GM21825 (cell line): ENCODE measurements at regions not wholly inside any gene's neighbourhood (a gene's known extent, or its start where the extent isn't known, plus 50 kb on each side); places are given as distances from the start of the nearest gene placed in this dataset.
"Not testable (repeated sequence)": the region's sequence is repeated elsewhere in the genome, so short reads cannot be mapped to it uniquely, and the experiment has no call there.

Experiments
- ATAC-seq: cut with Tn5 transposase; IDR thresholded peaks from one replicate; pipeline ENCODE4 v1.9.1; 2021; ENCODE audit warnings: mild to moderate bottlenecking, moderate library complexity; ENCODE audit not compliant: unreplicated experiment

DNA sequence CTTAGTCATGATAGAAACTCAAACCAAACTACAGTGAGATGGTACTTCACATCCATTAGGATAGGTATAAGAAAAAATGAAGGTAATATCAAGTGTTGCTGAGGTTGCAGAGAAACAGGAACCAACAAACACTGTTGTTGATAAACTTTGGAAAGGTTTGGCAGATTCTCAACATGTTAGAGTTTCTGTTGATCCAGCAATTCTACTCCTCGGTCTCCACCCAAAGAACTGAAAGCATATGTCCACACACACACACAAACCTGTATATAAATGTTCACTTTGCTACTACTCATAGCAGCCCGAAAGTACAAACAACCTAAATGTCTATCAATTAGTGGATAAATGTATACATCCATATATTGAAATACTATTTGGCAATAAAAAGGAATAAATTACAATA lies 128.3 kb upstream of the CARMIL1 start:
- ATAC-seq = no peak

DNA sequence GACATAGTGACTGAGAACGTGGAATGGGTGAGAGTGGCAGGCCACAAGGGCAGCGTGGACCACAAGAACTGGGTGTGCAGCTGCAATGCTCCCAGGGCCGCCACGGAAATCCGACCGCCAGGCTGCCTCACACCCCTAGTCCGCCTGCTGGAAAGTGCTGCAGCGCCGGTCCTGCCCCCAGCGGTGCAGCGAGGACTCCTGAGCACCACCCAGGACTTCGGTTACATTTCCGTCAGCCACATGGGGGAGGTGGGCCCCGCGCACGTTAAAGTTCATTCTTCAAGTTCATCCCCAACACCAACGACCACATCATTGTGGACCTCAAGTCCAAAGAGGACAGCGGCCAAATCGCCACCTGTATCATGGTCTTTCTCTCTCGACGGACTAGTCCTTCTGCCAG lies 126.1 kb upstream of the CARMIL1 start:
- ATAC-seq = no peak

DNA sequence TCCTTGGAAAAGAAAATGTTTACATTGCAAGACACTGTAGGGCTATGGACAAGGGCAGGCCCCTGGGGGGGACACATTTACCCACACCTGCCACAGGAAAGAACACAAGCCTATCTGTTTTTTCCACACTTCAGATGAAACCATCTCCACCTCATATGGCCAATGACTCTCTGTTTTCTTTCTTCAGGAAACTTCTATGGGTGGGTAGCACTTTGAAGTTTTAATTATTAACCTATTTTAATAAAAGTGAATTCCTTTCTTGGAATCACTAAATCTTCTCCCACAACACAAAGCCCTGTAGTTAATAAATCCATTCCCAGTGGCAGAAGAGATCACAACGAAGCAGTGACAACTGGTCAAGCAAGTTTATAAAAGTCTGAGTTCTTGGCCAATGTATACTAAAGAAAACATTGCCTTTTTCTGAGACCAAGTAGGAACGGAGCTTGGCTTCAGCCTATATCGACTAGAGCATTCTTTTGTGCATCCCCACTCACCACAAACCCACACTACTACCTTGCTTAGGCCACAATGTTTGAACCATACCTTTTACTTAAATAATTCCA lies 125.1 kb upstream of the CARMIL1 start:
- ATAC-seq = no peak

DNA sequence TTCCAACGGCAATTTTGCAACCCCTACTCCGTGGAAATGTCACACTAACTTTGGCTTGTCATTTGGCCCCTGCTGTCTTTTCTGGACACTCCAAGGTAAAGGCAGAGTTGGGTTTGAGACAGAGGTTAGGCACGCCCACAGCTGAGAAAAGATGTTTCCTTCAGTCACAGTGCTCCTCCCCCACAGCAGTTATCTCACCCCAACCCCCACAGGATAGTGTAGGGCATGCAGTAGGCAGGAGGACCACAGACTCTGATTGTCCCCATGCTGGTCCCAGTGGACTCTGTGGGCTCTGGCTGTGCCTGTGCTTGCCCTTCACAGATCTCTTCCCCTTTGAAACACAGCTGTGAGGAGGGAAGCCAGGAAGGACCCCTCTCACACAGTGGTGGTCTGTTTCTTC lies 124.0 kb upstream of the CARMIL1 start:
- ATAC-seq = no peak

DNA sequence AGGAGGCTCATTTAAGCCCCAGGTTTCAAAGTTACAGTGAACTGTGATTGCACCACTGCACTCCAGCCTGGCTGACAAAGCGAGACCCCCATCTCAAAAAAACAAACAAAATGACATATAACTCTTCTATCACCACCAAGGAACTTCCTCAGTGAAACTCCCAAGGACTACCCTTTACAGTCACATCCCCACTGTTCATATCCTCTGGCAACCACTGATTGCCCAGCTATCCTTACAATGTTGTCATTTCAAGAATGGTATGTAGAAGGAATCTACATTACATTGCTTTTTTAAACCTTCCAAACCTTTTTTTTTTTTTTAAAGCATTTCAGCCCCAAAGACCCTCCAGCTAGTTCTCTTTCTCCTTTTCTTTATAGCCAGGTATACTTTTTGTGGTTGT lies 123.1 kb upstream of the CARMIL1 start:
- ATAC-seq = no peak

DNA sequence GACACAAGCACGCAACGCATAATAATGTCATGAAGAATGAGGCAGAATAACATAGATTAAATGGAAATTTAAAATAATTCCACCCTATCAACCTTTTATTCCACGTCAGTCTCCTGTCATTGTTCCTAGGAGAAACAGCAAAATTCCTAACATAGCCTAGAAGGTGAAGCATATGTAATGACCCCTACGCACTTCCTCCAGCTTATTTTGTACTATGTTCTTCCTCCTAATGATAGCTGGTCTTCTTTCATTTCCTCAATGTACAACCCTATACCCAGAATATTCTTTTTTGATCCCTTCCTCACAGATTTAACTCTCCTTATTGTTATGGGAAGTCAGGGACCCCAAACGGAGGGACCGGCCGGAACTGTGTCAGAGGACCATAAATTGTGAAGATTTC lies 122.0 kb upstream of the CARMIL1 start:
- ATAC-seq = no peak

DNA sequence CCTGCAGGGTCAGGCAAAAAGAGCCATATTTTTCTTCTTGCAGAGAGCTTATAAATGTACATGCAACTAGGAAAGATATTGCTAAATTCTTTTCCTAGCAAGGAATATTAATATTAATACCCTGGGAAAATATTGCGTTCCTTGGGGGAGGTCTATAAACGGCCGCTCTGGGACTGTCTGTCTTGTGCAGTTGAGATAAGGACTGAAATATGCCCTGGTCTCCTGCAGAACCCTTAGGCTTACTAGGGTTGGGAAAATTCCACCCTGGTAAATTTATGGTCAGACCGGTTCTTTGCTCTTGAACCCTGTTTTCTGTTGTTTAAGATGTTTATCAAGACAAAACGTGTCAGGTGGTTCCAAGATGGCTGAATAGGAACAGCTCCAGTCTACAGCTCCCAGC lies 121.3 kb upstream of the CARMIL1 start:
- ATAC-seq = no peak

DNA sequence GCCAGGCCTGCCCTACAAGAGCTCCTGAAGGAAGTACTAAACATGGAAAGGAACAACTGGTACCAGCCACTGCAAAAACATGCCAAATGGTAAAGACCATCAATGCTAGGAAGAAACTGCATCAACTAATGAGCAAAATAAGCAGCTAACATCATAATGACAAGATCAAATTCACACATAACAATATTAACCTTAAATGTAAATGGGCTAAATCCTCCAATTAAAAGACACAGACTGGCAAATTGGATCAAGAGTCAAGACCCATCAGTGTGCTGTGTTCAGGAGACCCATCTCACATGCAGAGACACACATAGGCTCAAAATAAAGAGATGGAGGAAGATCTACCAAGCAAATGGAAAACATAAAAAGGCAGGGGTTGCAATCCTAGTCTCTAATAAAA lies 119.0 kb upstream of the CARMIL1 start:
- ATAC-seq = not testable (repeated sequence)

DNA sequence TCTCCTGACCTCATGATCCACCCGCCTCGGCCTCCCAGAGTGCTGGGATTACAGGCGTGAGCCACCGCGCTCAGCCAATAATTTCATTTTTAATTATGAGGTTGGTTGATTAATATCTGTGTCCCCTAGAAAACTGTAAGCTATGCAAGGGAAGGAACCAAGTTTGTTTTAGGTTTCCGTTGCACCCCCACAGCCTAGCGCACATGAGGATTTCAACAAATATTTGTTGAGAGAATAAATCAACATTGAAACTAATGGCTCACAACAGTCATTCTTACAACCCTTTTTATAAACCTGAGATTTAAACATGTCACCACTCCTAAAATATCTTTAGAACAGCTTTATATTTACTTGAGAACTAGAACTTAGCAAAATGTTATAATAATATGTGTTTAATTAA lies 114.0 kb upstream of the CARMIL1 start:
- no peak for ATAC-seq

DNA sequence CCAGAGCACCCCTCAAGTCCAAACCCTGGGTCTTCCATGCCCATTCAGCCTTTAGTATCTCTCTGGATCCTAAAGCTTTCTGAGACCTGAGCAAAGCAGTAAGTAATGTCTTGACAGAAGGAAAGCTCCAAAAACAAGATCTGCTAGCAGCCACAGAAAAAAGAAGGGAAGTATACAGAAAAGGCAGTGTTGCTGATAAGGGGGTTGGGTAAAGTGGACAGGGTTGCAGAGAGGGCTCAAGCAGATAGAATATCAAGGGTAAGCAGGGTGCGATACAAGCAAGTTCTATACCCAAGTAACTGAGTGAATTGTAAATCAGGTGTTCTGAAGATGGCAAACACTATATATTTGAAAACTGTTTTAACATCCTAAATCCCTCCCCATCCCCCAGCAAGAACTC lies 113.4 kb upstream of the CARMIL1 start:
- ATAC-seq = no peak

DNA sequence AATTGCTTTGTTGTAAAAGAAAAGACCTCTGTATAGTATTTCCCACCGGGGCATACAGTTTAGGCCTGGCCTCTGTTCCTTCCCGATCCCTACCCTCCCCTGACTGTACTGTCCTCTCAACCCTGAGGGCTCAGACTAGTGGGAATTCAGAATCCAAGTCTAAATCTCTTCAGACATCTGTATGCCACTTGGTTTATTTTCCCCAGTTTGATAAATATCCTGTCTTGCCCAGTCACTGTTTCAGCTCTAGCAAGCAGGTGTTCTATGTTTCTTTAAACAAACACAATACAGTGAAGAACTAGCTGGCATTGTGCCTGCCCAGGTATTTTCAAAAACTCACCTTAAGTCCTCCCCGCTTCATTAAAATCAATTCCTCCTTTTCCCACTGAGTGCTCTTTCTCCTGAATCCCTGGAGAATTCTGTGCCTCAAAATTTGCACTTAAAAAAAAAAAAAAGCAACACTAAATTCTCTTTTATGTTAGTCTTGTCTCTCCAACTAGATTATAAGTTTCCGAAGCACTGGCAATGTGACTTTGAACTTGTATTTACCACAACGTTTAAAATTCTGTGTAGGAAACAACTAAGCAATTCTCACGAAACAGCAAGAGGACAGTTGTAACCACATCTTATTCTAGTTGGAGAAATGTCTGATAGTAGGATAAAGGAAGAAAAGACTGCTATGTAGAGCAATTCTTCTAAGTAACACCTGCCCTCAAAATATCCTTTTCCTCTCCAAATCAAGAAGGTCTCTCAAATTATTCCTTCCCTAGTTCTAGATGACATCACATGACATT lies 112.0 kb upstream of the CARMIL1 start:
- ATAC-seq = no peak

DNA sequence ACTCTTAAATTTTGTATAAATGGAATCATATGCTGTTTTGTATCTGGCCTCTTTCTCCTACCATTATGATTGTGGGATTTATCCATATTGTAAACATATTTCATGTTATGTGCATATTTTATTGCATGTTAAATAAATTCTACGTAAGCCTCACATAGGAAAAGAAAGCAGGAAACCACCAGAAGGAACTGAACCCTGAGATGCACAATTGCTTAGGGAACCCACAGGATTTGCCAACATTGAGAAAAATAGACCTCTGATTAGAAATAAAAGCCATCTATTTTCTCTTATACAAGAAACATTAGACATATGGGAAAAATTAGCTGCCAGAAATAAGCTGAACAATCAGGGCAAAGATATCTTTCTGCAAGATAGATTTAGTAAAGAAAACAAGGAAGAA lies 111.2 kb upstream of the CARMIL1 start:
- no peak for ATAC-seq

DNA sequence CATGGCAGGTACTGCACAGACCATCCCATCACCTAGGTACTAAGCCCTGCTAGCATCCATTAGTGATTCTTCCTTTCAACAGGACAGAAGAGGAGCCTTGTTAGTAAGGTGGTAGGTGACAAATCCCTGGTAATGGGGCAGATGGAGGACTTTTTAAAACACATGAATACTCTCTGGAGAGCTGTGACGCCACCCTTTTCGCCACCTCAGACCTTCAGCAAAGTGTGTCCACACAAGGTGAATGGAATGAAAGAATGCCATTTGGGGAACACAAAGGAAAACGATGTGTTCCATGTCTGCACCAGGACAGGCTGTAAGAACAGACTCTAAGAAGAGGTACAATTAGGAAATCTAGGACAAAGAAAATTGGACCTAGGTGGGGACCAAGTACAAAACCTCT lies 110.5 kb upstream of the CARMIL1 start:
- no peak for ATAC-seq

DNA sequence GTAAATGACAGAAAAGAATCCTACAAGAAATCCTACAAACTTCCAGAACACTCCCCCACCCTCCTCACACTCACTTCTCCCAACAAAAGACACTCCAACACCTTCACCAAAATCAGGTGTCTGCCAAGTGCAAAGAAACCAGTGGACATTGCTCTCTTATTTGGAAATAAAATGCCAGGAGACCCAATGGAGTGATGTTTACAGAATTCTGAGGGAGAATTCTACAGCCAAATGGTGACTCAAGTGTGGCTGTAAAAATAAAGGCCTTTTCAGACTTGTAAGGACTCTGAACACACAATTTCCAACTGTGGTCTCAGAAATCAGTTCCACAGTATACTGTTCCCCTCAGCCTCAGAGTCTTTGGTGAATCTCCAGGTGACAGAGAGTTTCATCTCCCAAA lies 109.6 kb upstream of the CARMIL1 start:
- no peak for ATAC-seq

DNA sequence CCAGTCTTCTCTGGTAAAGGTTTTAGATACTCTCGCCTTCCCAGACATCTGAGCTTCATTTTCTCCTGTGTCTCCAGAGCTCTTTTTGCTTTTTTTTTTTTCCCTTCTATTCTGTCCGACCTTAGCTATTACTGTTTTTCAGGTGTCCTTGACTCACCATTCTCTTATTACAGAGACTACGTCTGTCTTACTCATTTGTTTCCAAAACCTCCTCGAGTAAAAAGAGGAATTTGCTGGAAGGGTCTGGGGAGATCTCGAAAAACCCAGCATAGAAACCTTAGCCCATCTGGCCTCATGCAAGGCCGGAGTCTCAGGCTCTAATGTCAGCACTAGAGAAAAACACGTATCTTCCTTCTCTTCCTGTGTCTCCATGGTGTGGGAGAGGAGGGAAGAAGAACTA lies 109.2 kb upstream of the CARMIL1 start:
- ATAC-seq = no peak

DNA sequence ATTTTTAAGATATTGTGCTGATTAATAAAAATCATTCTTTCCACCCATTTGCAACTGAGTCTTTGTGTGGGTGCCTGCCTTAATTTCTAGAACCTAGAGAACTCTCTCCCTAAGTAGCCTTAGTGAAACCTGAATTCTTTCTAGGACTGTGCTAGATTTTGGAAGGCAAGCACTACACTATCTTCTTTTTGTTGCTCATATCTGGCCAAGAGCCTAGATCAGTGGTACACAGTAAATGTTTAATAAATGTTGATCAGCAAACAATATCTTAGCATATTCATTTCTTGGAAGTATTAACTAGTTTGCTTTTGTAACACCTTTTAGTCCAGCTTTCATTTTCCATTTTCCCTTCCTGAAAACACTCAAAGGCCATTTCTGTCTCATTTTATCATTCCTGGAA lies 108.5 kb upstream of the CARMIL1 start:
- ATAC-seq = no peak

DNA sequence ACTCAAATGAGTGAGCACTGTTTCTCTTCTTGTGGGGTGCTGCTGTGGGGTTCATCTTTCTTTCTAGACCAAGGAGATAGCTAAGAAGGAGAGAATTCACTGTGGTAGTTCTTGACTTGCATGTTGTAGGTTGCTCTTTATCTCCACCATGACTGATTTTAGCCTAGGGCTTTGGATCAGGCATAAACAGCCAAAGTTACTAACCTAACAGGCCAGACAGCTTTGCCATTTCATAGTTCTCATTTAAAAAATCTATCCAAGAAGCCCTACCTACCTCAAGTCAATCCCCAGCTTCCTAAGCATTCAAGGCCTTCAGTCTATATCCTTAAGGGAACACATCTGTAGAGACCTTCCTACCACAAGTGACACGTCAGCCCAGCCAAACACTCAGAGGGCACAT lies 107.9 kb upstream of the CARMIL1 start:
- no peak for ATAC-seq

DNA sequence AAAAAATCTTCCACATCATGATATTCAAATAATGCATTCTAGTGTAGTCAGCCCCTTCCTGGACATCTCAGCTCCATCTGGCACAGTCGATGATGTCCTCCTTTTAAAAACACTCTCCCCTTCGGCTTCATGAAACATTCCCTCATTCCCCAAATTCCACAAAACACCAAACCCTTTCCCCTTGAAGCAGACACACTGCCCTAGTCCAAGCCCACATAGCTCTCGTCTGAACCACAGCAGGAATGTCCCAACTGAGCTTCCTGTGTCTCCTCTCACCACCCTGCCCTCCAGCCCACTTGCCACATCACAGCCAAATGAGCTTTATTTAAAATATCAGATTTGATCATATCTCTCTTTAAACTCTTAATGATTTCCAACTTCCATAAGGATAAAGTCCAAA lies 106.4 kb upstream of the CARMIL1 start:
- no peak for ATAC-seq

DNA sequence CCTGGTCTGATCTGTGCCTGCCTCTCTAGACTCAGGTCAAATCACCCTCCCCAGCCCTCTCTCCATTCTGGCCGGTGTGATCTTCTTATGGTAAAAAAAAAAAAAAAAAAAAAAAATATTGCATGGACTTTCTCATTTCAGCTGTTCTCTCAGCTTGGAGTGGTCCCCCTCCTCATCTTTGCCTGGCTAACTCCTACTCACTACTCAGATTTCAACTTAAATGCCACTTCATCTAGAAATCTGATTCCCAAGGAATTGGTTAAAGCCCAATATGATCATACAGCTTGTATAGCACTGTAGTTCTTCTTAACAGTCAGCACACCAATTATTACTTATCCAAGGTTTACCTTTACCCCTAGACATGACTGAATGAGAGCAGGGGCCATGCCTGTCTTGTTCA lies 105.9 kb upstream of the CARMIL1 start:
- no peak for ATAC-seq

DNA sequence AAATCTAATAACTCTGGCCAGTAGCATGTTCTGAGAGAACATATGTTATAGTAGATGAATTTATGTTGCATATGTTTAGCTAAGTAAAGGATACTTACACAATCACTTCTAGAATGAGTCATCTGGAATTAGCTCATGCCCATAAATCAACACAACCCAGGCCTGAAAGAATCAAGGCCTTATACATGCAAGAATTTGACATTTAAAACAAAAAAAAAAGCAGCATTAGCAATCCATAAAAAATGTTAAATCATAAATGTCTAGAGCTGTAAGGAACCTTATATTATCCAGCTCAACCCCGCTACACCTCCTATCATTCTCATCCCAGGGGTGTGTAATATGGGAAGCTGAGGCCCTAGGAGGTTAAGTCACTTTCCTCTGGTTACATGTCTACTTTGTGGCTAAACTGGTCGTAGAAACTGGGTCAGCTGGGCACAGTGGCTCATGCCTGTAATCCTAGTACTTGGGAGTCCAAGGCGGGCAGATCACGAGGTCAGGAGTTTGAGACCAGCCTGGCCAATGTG lies 105.2 kb upstream of the CARMIL1 start:
- ATAC-seq = no peak

DNA sequence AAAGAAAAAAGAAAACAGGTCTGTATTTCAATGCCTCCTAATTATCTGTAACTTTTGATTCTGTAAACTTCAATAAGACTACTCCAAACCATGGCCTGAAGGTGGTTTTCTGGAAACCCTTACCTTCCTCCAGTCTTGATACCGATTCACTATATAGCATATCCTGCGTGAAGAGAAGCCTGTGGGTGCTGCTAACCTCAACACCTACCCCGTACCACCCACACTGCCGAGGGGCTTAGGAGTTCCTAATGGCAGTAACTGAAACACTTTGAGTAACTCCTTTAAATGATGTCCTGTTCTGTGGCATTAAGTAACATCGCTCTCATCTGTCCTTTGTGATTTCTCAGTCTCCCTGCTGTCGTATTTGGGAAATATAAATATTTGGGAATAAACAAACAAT lies 104.5 kb upstream of the CARMIL1 start:
- ATAC-seq = no peak

DNA sequence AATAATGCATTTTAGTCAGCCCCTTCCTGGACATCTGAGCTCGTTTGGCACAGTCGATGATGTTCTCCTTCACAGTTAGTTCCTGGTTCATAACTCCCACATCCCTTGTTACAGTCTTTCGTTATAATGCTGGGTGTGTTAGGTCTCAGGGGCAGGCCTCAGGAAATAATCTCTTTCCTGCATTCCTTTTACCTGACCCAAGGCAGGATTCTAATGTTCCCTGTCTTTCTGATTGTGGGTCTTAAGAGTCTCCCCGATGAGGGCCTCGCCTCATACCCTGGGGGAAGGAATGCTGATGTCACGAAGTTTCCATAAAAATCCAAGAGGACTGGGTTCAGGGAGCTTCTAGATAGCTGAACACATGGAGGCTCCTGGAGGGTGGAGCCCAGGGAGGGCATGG lies 104.0 kb upstream of the CARMIL1 start:
- ATAC-seq = no peak

DNA sequence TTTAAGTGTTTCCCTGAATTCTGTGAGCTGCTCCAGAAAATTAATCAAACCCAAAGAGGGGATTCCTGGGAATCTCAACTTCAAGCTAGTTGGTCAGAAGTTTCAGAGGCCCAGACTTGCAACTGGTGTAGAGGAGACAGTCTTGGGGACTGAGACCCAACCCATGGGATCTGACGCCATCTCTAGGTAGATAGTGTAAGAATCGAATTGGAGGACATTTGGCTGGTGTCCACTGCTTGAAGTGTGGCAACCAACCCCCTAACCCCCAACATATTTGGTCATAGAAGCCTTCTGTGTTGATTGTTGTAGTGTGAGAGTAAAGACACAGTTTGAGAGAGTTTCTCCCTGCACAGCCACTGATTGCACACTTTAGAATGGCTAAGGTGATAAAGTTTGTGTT lies 103.5 kb upstream of the CARMIL1 start:
- ATAC-seq = no peak
